GM12878 (cell line): ENCODE measurements at regions not wholly inside any gene's neighbourhood (a gene's known extent, or its start where the extent isn't known, plus 50 kb on each side); places are given as distances from the start of the nearest gene placed in this dataset.

Experiments
- CBX3 ChIP-seq: fragments of 200-600 bp; sonication (generic); IDR thresholded peaks from 2 replicates; pipeline ENCODE4 v1.6.1; 2016; ENCODE audit warnings: low read depth, borderline replicate concordance
- CTCF ChIP-seq, 3 experiments: IDR thresholded peaks in 2 of 3; conservative IDR thresholded peaks in 1 of 3; 2 replicates each; pipeline ENCODE4 v1.5.1; 2011; ENCODE audit warnings: low read depth in 3 of 3, low read length in 3 of 3, mild to moderate bottlenecking in 3 of 3, control low read depth in 2 of 3, moderate library complexity in 2 of 3, inconsistent platforms in 1 of 3, mixed read lengths in 1 of 3; ENCODE audit not compliant: control insufficient read depth in 2 of 3, insufficient read depth in 1 of 3; ENCODE audit errors: extremely low read depth in 1 of 3
- SUZ12 ChIP-seq: fragments of 200-600 bp; sonication (generic); IDR thresholded peaks from one replicate; pipeline ENCODE4 v1.6.1; 2018; ENCODE audit warnings: antibody characterized with exemption, mild to moderate bottlenecking; ENCODE audit not compliant: unreplicated experiment
- TAF1 ChIP-seq: IDR thresholded peaks from 2 replicates; pipeline ENCODE4 v1.6.1; 2011; ENCODE audit warnings: mild to moderate bottlenecking, low read depth, low read length, borderline replicate concordance
- ZBTB33 ChIP-seq: fragments of 450-650 bp; IDR thresholded peaks from 2 replicates; pipeline ENCODE4 v1.6.1; 2017; ENCODE audit warnings: mild to moderate bottlenecking

- TF ChIP-seq CBX3, result no peak
- TF ChIP-seq CTCF (IDR thresholded peaks at IDR 0.05 in 2 of 3, conservative IDR thresholded peaks at IDR 0.05 in 1 of 3; ENCODE audit: control insufficient read depth in 2 of 3, extremely low read depth in 1 of 3, insufficient read depth in 1 of 3, low read depth in 3 of 3, low read length in 3 of 3), result no peak
- no peak for TF ChIP-seq SUZ12
- no peak for TF ChIP-seq TAF1
- no peak for TF ChIP-seq ZBTB33
These were observed 174.3 kb upstream of the POU3F4 start for GRCh38 chrX:83333813-83334212.
